ENCODE measurements at regions not wholly inside any gene's neighbourhood (a gene's known extent, or its start where the extent isn't known, plus 50 kb on each side); places are given as distances from the start of the nearest gene placed in this dataset.

DNA sequence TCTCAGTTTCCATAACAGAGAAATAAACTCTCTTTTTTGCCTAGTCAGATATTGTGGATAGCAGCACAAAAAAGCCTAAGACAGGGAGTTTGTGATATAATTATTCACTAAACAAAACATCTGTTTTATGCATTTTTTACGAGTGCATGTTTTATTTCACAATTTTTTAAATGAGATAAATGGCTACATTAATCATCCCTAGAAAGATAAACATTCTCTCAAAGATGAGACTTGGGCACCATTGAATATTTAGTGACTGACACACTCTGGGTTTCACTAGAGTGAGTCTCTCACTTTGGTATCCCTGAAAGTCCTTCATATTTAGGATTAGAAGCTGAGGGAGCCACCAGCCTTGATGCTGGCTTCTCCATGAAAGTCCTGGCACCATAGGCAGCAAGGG lies 74.3 kb upstream of the LRCH1 start:
- Histone ChIP-seq H3K4me1 (peaks cover 14% of the 10 kb centered on the region), H3K27me3 (replicated peaks; ENCODE audit: control insufficient read depth, insufficient read depth, low read length) (no peaks in the 10 kb centered on the region), H3K9me3 (peaks cover 11% of the 10 kb centered on the region), H3K36me3 (ENCODE audit: control insufficient read depth, insufficient read depth, low read length) (no peaks in the 10 kb centered on the region), H3K4me3 (ENCODE audit: low read depth, low read length) (no peak overlapping the region)
- POLR2A ChIA-PET = interaction anchor here (0.6 kb wide), 1 partner anchor 968 kb away, joined by 3 read pairs; no protein-coding TSS in a partner anchor
- Mint-ChIP-seq H3K27me3 (ENCODE audit: insufficient read depth, unreplicated experiment) (no peaks in the 10 kb centered on the region), H3K9me3 (ENCODE audit: unreplicated experiment) (peaks cover 30% of the 10 kb centered on the region), H3K4me3 (ENCODE audit: unreplicated experiment) (no peak overlapping the region), H3K4me1 (ENCODE audit: low read depth, unreplicated experiment) (peaks cover 17% of the 10 kb centered on the region), H3K27ac (ENCODE audit: unreplicated experiment) (peak overlapping the region; percentile 11), H3K36me3 (ENCODE audit: insufficient read depth, unreplicated experiment) (peaks cover 26% of the 10 kb centered on the region)
- no peak for DNase-seq
- CTCF ChIA-PET = no interaction called here
- TF ChIP-seq, protein P1, sequence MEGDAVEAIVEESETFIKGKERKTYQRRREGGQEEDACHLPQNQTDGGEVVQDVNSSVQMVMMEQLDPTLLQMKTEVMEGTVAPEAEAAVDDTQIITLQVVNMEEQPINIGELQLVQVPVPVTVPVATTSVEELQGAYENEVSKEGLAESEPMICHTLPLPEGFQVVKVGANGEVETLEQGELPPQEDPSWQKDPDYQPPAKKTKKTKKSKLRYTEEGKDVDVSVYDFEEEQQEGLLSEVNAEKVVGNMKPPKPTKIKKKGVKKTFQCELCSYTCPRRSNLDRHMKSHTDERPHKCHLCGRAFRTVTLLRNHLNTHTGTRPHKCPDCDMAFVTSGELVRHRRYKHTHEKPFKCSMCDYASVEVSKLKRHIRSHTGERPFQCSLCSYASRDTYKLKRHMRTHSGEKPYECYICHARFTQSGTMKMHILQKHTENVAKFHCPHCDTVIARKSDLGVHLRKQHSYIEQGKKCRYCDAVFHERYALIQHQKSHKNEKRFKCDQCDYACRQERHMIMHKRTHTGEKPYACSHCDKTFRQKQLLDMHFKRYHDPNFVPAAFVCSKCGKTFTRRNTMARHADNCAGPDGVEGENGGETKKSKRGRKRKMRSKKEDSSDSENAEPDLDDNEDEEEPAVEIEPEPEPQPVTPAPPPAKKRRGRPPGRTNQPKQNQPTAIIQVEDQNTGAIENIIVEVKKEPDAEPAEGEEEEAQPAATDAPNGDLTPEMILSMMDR (IDR thresholded peaks at IDR 0.05; ENCODE audit: insufficient read depth in 1 of 2, low read depth in 1 of 2, low read length in 1 of 2, severe bottlenecking in 1 of 2, unreplicated experiment in 1 of 2) = no peak
- intact Hi-C loops (cut with micrococcal nuclease; ENCODE audit: unreplicated experiment) = no loop called here
- no TSS peak for BruUV-seq (replicated peaks)

DNA sequence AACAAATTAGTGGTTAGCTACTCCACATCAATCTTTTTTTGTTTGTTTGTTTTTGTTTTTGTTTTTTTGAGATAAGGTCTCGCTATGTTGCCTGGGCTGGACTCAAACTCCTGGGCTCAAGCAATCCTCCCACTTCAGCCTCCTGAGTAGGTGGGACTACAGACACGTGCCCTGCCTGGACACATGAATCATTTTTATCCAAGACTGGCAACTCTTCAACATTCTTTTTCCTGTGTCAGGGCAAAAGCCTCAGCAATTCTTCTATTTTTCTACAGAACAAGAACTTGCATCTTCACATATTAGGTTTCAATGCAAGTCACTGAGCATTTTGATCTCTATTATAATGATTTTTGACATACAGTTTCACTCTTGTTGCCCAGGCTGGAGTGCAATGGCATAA lies 76.8 kb upstream of the LRCH1 start:
- Histone ChIP-seq H3K27me3 (replicated peaks; ENCODE audit: control insufficient read depth, insufficient read depth, low read length) (no peaks in the 10 kb centered on the region), H3K9me3 (peaks cover 9% of the 10 kb centered on the region), H3K4me1 (peaks cover 31% of the 10 kb centered on the region), H3K4me3 (ENCODE audit: low read depth, low read length) (no peak overlapping the region), H3K36me3 (ENCODE audit: control insufficient read depth, insufficient read depth, low read length) (no peaks in the 10 kb centered on the region)
- POLR2A ChIA-PET = no interaction called here
- DNase-seq = no peak
- Mint-ChIP-seq H3K27me3 (ENCODE audit: insufficient read depth, unreplicated experiment) (no peaks in the 10 kb centered on the region), H3K4me3 (ENCODE audit: unreplicated experiment) (no peak overlapping the region), H3K4me1 (ENCODE audit: low read depth, unreplicated experiment) (peaks cover 28% of the 10 kb centered on the region), H3K9me3 (ENCODE audit: unreplicated experiment) (peaks cover 20% of the 10 kb centered on the region), H3K27ac (ENCODE audit: unreplicated experiment) (no peak overlapping the region), H3K36me3 (ENCODE audit: insufficient read depth, unreplicated experiment) (peaks cover 44% of the 10 kb centered on the region)
- no TSS peak for BruUV-seq (replicated peaks)
- intact Hi-C loops (cut with micrococcal nuclease; ENCODE audit: unreplicated experiment) = no loop called here
- TF ChIP-seq, protein P1 (IDR thresholded peaks at IDR 0.05; ENCODE audit: insufficient read depth in 1 of 2, low read depth in 1 of 2, low read length in 1 of 2, severe bottlenecking in 1 of 2, unreplicated experiment in 1 of 2) = no peak
- CTCF ChIA-PET = no interaction called here

DNA sequence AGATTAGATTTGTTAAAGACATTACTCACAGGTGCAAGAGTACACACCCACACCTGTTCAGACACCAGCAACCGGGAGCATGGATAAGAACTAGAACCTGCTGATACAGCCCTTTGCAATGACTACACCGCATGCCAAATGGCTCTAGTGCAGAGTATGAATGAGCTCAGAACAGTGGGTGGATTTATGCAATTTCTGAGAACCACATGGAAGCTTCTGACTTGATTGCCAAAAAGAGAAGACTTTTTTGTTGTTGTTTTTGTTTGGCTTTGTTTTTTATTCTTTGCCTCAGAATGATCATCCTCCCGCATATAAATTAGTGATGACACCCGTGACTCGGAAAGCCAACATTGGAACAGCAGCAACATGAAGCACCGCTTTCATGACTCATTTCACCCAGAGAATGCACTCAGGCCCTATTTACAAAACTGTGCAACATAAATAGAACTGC lies 77.4 kb upstream of the LRCH1 start:
- Mint-ChIP-seq H3K4me3 (ENCODE audit: unreplicated experiment) (no peak overlapping the region), H3K27ac (ENCODE audit: unreplicated experiment) (no peak overlapping the region), H3K27me3 (ENCODE audit: insufficient read depth, unreplicated experiment) (no peaks in the 10 kb centered on the region), H3K36me3 (ENCODE audit: insufficient read depth, unreplicated experiment) (peaks cover 47% of the 10 kb centered on the region), H3K4me1 (ENCODE audit: low read depth, unreplicated experiment) (peaks cover 28% of the 10 kb centered on the region), H3K9me3 (ENCODE audit: unreplicated experiment) (peaks cover 20% of the 10 kb centered on the region)
- DNase-seq = no peak
- intact Hi-C loops (cut with micrococcal nuclease; ENCODE audit: unreplicated experiment) = no loop called here
- POLR2A ChIA-PET = no interaction called here
- no peak overlapping the region for H3K4me3 ChIP-seq (ENCODE audit: low read depth, low read length)
- CTCF ChIA-PET = no interaction called here
- TF ChIP-seq, protein P1 (IDR thresholded peaks at IDR 0.05; ENCODE audit: insufficient read depth in 1 of 2, low read depth in 1 of 2, low read length in 1 of 2, severe bottlenecking in 1 of 2, unreplicated experiment in 1 of 2) = no peak
- H3K4me1 ChIP-seq = peaks cover 31% of the 10 kb centered on the region
- BruUV-seq (replicated peaks) = no TSS peak
- no peaks in the 10 kb centered on the region for H3K36me3 ChIP-seq (ENCODE audit: control insufficient read depth, insufficient read depth, low read length)
- no peaks in the 10 kb centered on the region for H3K27me3 ChIP-seq (replicated peaks; ENCODE audit: control insufficient read depth, insufficient read depth, low read length)
- H3K9me3 ChIP-seq = peaks cover 9% of the 10 kb centered on the region
